K562 (cell line): ENCODE measurements at regions not wholly inside any gene's neighbourhood (a gene's known extent, or its start where the extent isn't known, plus 50 kb on each side); places are given as distances from the start of the nearest gene placed in this dataset.

ENCODE experiments used
- ATAC-seq: fragments of 200-7000 bp; cut with Tn5 transposase; 3 replicates; pipeline ENCODE4 v1.9.1; 2020; ENCODE audit warnings: moderate library complexity
- BruUV-seq: library from RNA; stranded (reverse); fragments of 400-500 nt; replicated peaks from 2 replicates; lab custom pipeline; 2021; lab: Mats Ljungman, UMichigan
- CTCF ChIA-PET: fragments of 300-600 bp; formaldehyde crosslinking; extraction: SDS; loops from one replicate; lab custom pipeline; 2021; ENCODE audit warnings: low intra/inter-chr PET ratio; lab: Yijun Ruan, JAX
- POLR2A ChIA-PET: fragments of 300-600, 350-650 bp; sonication (Branson Sonifier 250); formaldehyde crosslinking; extraction: SDS; loops from one replicate; lab custom pipeline; 2021; ENCODE audit warnings: antibody characterized with exemption, inconsistent platforms; lab: Yijun Ruan, JAX
- DNase-seq, 4 experiments: peaks; one replicate each; pipeline versions ENCODE4 v3.0.0 to v3.0.0-alpha.2; 2011 to 2018; ENCODE audit warnings: low spot score in 3 of 4, mixed read lengths in 3 of 4; ENCODE audit errors: extremely low read depth in 1 of 4
- FAIRE-seq: peaks from 2 replicates; lab custom pipeline; 2011; peaks lifted over from hg19 to GRCh38; lab: Jason Lieb, UNC
- H2AFZ ChIP-seq: 2 replicates; pipeline ENCODE4 v1.6.0; 2011; ENCODE audit warnings: low read depth, low read length, control low read depth, inconsistent platforms
- H3K27ac ChIP-seq: fragments of 200-600 bp; 3 replicates; pipeline ENCODE4 v1.8.0; 2011; ENCODE audit warnings: low read depth, mild to moderate bottlenecking, control low read depth, inconsistent platforms, low read length, moderate library complexity, mixed read lengths; ENCODE audit errors: extremely low read depth
- H3K27me3 ChIP-seq, 2 experiments: fragments of 300-600 bp in 1 of 2; 2 replicates in 1 of 2; 3 replicates in 1 of 2; pipeline versions ENCODE4 v1.6.0 to v1.8.0; 2011; ENCODE audit warnings: inconsistent platforms in 2 of 2, low read length in 2 of 2, mild to moderate bottlenecking in 1 of 2, mixed read lengths in 1 of 2, moderate library complexity in 1 of 2; ENCODE audit not compliant: control insufficient read depth in 2 of 2, insufficient read depth in 2 of 2
- H3K36me3 ChIP-seq: fragments of 300-600 bp; 3 replicates; pipeline ENCODE4 v1.8.0; 2011; ENCODE audit warnings: mild to moderate bottlenecking, low read length, inconsistent platforms; ENCODE audit not compliant: control insufficient read depth, insufficient read depth
- H3K4me1 ChIP-seq, 2 experiments: fragments of 200-600 bp in 1 of 2; replicated peaks in 1 of 2; 2 replicates in 1 of 2; 3 replicates in 1 of 2; pipeline versions ENCODE4 v1.5.1 to v1.8.0; 2011; ENCODE audit warnings: inconsistent platforms in 2 of 2, low read length in 2 of 2, mild to moderate bottlenecking in 1 of 2, mixed read lengths in 1 of 2, moderate library complexity in 1 of 2; ENCODE audit not compliant: control insufficient read depth in 2 of 2, insufficient read depth in 2 of 2
- H3K4me2 ChIP-seq: 2 replicates; pipeline ENCODE4 v1.6.1; 2011; ENCODE audit warnings: low read length, control low read depth, inconsistent platforms, mixed read lengths; ENCODE audit not compliant: insufficient read depth
- H3K4me3 ChIP-seq: fragments of 200-600 bp; sonication (generic), shearing (Covaris generic); 2 replicates; pipeline ENCODE4 v1.5.1; 2016; ENCODE audit warnings: control low read depth, inconsistent platforms
- H3K79me2 ChIP-seq: fragments of 200-600 bp; 3 replicates; pipeline ENCODE4 v1.8.0; 2011; ENCODE audit warnings: low read length, inconsistent platforms; ENCODE audit not compliant: control insufficient read depth, insufficient read depth
- H3K9ac ChIP-seq, 2 experiments: 2 replicates each; pipeline versions ENCODE4 v1.6.0 to v1.6.1; 2011; ENCODE audit warnings: low read depth in 2 of 2, low read length in 2 of 2, control low read depth in 1 of 2, inconsistent platforms in 1 of 2, mild to moderate bottlenecking in 1 of 2, mixed read lengths in 1 of 2; ENCODE audit not compliant: insufficient read depth in 1 of 2
- H3K9me1 ChIP-seq: one replicate; pipeline ENCODE4 v1.6.0; 2011; ENCODE audit warnings: inconsistent platforms, mild to moderate bottlenecking, low read length, moderate library complexity; ENCODE audit not compliant: control insufficient read depth, insufficient read depth
- H3K9me3 ChIP-seq: replicated peaks from 2 replicates; pipeline ENCODE4 v1.5.1; 2011; ENCODE audit warnings: low read depth, low read length, inconsistent platforms; ENCODE audit not compliant: control insufficient read depth, insufficient read depth
- H4K20me1 ChIP-seq: replicated peaks from 2 replicates; pipeline ENCODE4 v1.6.1; 2011; ENCODE audit warnings: low read length, inconsistent platforms, mixed read lengths; ENCODE audit not compliant: control insufficient read depth, insufficient read depth
- ELK3 ChIP-seq: fragments of 450-650 bp; formaldehyde crosslinking; IDR thresholded peaks from 2 replicates; pipeline ENCODE4 v1.4.0; 2020; ENCODE audit warnings: mild to moderate bottlenecking
- FOXM1 ChIP-seq, 2 experiments: fragments of 450-650 bp in 1 of 2; sonication (generic) in 1 of 2; formaldehyde crosslinking in 1 of 2; IDR thresholded peaks; 2 replicates each; pipeline versions ENCODE4 v1.6.1 to v1.9.0; 2017 to 2022; ENCODE audit warnings: low read depth in 2 of 2, mild to moderate bottlenecking in 2 of 2, missing genetic modification reagents in 1 of 2, moderate library complexity in 1 of 2
- MYBL2 ChIP-seq, 2 experiments: fragments of 450-650 bp in 1 of 2; sonication (generic) in 1 of 2; formaldehyde crosslinking in 1 of 2; IDR thresholded peaks; 2 replicates each; pipeline versions ENCODE4 v1.6.1 to v1.8.1; 2017 to 2022; ENCODE audit warnings: borderline replicate concordance in 1 of 2, inconsistent platforms in 1 of 2, low read depth in 1 of 2, mild to moderate bottlenecking in 1 of 2, missing genetic modification reagents in 1 of 2, moderate library complexity in 1 of 2
- POLR2AphosphoS5 ChIP-seq: IDR thresholded peaks from 2 replicates; pipeline ENCODE4 v1.6.1; 2011; ENCODE audit warnings: mild to moderate bottlenecking, low read depth, low read length, moderate library complexity; ENCODE audit not compliant: control insufficient read depth, insufficient read depth
- WGBS: fragments of 100-300 bp; shearing (Covaris generic); methylation state at CpG from one replicate; pipeline ENCODE4 v1.1.6; 2016; ENCODE audit warnings: low coverage, mixed read lengths; ENCODE audit not compliant: insufficient coverage; ENCODE audit errors: missing lambda C conversion rate; 5-methylcytosine and 5-hydroxymethylcytosine counted together
- in situ Hi-C: fragments of 300-500 bp; cut with MboI; formaldehyde crosslinking; loops from 4 replicates; pipeline ENCODE4 v1.15.0; 2018; ENCODE audit warnings: inconsistent platforms, mixed read lengths
- intact Hi-C: fragments of 100-400 bp; cut with micrococcal nuclease; formaldehyde crosslinking; loops from 2 replicates; pipeline ENCODE4 v1.14.2; 2022

GRCh38 chr11:112847568-112847967 lies 113.7 kb upstream of the NCAM1 start:
- Histone ChIP-seq H3K9me3 (no peaks in the 10 kb centered on the region), H3K9me1 (no peaks in the 10 kb centered on the region), H2AFZ (no peak overlapping the region), H3K79me2 (no peaks in the 10 kb centered on the region), H3K27me3 (no peaks in the 10 kb centered on the region), H3K4me3 (no peak overlapping the region), H3K9ac (no peak overlapping the region), H3K4me2 (no peak overlapping the region), H4K20me1 (0 out of 2 replicates have a peak, but pooled peaks cover 4% of the 10 kb centered on the region), H3K4me1 (no peaks in the 10 kb centered on the region), H3K36me3 (no peaks in the 10 kb centered on the region), H3K27ac (no peak overlapping the region)
- no peak for FAIRE-seq
- ChIA-PET POLR2A (no interaction called here), CTCF (no interaction called here)
- BruUV-seq: no TSS peak
- 3% methylated on average over 4 of the region's 4 CpGs for WGBS
- TF ChIP-seq POLR2AphosphoS5 (no peak), ELK3 (no peak), MYBL2 (IDR thresholded peaks at IDR 0.05; ENCODE audit: low read depth) (no peak), MYBL2 (CRISPR knock-in tag; IDR thresholded peaks at IDR 0.05; ENCODE audit: borderline replicate concordance) (no peak), FOXM1 (IDR thresholded peaks at IDR 0.05; ENCODE audit: low read depth) (no peak), FOXM1 (CRISPR knock-in tag; IDR thresholded peaks at IDR 0.05; ENCODE audit: low read depth) (no peak)
- no peak for DNase-seq
- no peak for ATAC-seq
- in situ Hi-C loops: no loop called here
- intact Hi-C loops: no loop called here
